K562 (cell line): ENCODE measurements at regions not wholly inside any gene's neighbourhood (a gene's known extent, or its start where the extent isn't known, plus 50 kb on each side); places are given as distances from the start of the nearest gene placed in this dataset.

ENCODE experiments used
- ATAC-seq: fragments of 200-7000 bp; cut with Tn5 transposase; 3 replicates; pipeline ENCODE4 v1.9.1; 2020; ENCODE audit warnings: moderate library complexity
- BruUV-seq: library from RNA; stranded (reverse); fragments of 400-500 nt; replicated peaks from 2 replicates; lab custom pipeline; 2021; lab: Mats Ljungman, UMichigan
- CTCF ChIA-PET: fragments of 300-600 bp; formaldehyde crosslinking; extraction: SDS; loops from one replicate; lab custom pipeline; 2021; ENCODE audit warnings: low intra/inter-chr PET ratio; lab: Yijun Ruan, JAX
- POLR2A ChIA-PET: fragments of 300-600, 350-650 bp; sonication (Branson Sonifier 250); formaldehyde crosslinking; extraction: SDS; loops from one replicate; lab custom pipeline; 2021; ENCODE audit warnings: antibody characterized with exemption, inconsistent platforms; lab: Yijun Ruan, JAX
- DNase-seq, 4 experiments: peaks; one replicate each; pipeline versions ENCODE4 v3.0.0 to v3.0.0-alpha.2; 2011 to 2018; ENCODE audit warnings: low spot score in 3 of 4, mixed read lengths in 3 of 4; ENCODE audit errors: extremely low read depth in 1 of 4
- FAIRE-seq: peaks from 2 replicates; lab custom pipeline; 2011; peaks lifted over from hg19 to GRCh38; lab: Jason Lieb, UNC
- H2AFZ ChIP-seq: 2 replicates; pipeline ENCODE4 v1.6.0; 2011; ENCODE audit warnings: low read depth, low read length, control low read depth, inconsistent platforms
- H3K27ac ChIP-seq: fragments of 200-600 bp; 3 replicates; pipeline ENCODE4 v1.8.0; 2011; ENCODE audit warnings: low read depth, mild to moderate bottlenecking, control low read depth, inconsistent platforms, low read length, moderate library complexity, mixed read lengths; ENCODE audit errors: extremely low read depth
- H3K27me3 ChIP-seq, 2 experiments: fragments of 300-600 bp in 1 of 2; 2 replicates in 1 of 2; 3 replicates in 1 of 2; pipeline versions ENCODE4 v1.6.0 to v1.8.0; 2011; ENCODE audit warnings: inconsistent platforms in 2 of 2, low read length in 2 of 2, mild to moderate bottlenecking in 1 of 2, mixed read lengths in 1 of 2, moderate library complexity in 1 of 2; ENCODE audit not compliant: control insufficient read depth in 2 of 2, insufficient read depth in 2 of 2
- H3K36me3 ChIP-seq: fragments of 300-600 bp; 3 replicates; pipeline ENCODE4 v1.8.0; 2011; ENCODE audit warnings: mild to moderate bottlenecking, low read length, inconsistent platforms; ENCODE audit not compliant: control insufficient read depth, insufficient read depth
- H3K4me1 ChIP-seq, 2 experiments: fragments of 200-600 bp in 1 of 2; replicated peaks in 1 of 2; 2 replicates in 1 of 2; 3 replicates in 1 of 2; pipeline versions ENCODE4 v1.5.1 to v1.8.0; 2011; ENCODE audit warnings: inconsistent platforms in 2 of 2, low read length in 2 of 2, mild to moderate bottlenecking in 1 of 2, mixed read lengths in 1 of 2, moderate library complexity in 1 of 2; ENCODE audit not compliant: control insufficient read depth in 2 of 2, insufficient read depth in 2 of 2
- H3K4me2 ChIP-seq: 2 replicates; pipeline ENCODE4 v1.6.1; 2011; ENCODE audit warnings: low read length, control low read depth, inconsistent platforms, mixed read lengths; ENCODE audit not compliant: insufficient read depth
- H3K4me3 ChIP-seq: fragments of 200-600 bp; sonication (generic), shearing (Covaris generic); 2 replicates; pipeline ENCODE4 v1.5.1; 2016; ENCODE audit warnings: control low read depth, inconsistent platforms
- H3K79me2 ChIP-seq: fragments of 200-600 bp; 3 replicates; pipeline ENCODE4 v1.8.0; 2011; ENCODE audit warnings: low read length, inconsistent platforms; ENCODE audit not compliant: control insufficient read depth, insufficient read depth
- H3K9ac ChIP-seq, 2 experiments: 2 replicates each; pipeline versions ENCODE4 v1.6.0 to v1.6.1; 2011; ENCODE audit warnings: low read depth in 2 of 2, low read length in 2 of 2, control low read depth in 1 of 2, inconsistent platforms in 1 of 2, mild to moderate bottlenecking in 1 of 2, mixed read lengths in 1 of 2; ENCODE audit not compliant: insufficient read depth in 1 of 2
- H3K9me1 ChIP-seq: one replicate; pipeline ENCODE4 v1.6.0; 2011; ENCODE audit warnings: inconsistent platforms, mild to moderate bottlenecking, low read length, moderate library complexity; ENCODE audit not compliant: control insufficient read depth, insufficient read depth
- H3K9me3 ChIP-seq: replicated peaks from 2 replicates; pipeline ENCODE4 v1.5.1; 2011; ENCODE audit warnings: low read depth, low read length, inconsistent platforms; ENCODE audit not compliant: control insufficient read depth, insufficient read depth
- H4K20me1 ChIP-seq: replicated peaks from 2 replicates; pipeline ENCODE4 v1.6.1; 2011; ENCODE audit warnings: low read length, inconsistent platforms, mixed read lengths; ENCODE audit not compliant: control insufficient read depth, insufficient read depth
- BACH1 ChIP-seq: fragments of 200-800 bp; sonication (Bioruptor generic); IDR thresholded peaks from 2 replicates; pipeline ENCODE4 v1.6.1; 2016; ENCODE audit warnings: missing genetic modification characterization, missing compliant biosample characterization
- CLOCK ChIP-seq: fragments of 250-450 bp; sonication (Bioruptor Pico); IDR thresholded peaks from 2 replicates; pipeline ENCODE4 v1.4.0; 2020; ENCODE audit warnings: mild to moderate bottlenecking, moderate library complexity, borderline replicate concordance
- DPF2 ChIP-seq: fragments of 450-650 bp; IDR thresholded peaks from 2 replicates; pipeline ENCODE4 v1.6.1; 2016
- E2F8 ChIP-seq: fragments of 450-650 bp; IDR thresholded peaks from 2 replicates; pipeline ENCODE4 v1.7.1; 2018; ENCODE audit warnings: mild to moderate bottlenecking, low read depth; ENCODE audit not compliant: partially characterized antibody
- FOSL1 ChIP-seq: fragments of 200-800 bp; sonication (Bioruptor generic); conservative IDR thresholded peaks from 2 replicates; pipeline ENCODE4 v1.6.1; 2016; ENCODE audit warnings: missing genetic modification characterization, missing compliant biosample characterization
- GTF2A2 ChIP-seq: IDR thresholded peaks from 2 replicates; pipeline ENCODE4 v1.6.1; 2016; ENCODE audit warnings: mild to moderate bottlenecking, missing genetic modification characterization, missing compliant biosample characterization
- HDAC6 ChIP-seq: IDR thresholded peaks from 2 replicates; pipeline ENCODE4 v1.6.1; 2012; ENCODE audit warnings: low read depth, mild to moderate bottlenecking, control low read depth, inconsistent platforms, low read length, moderate library complexity
- HSF4 ChIP-seq: fragments of 250-450 bp; sonication (Bioruptor Pico); IDR thresholded peaks from 2 replicates; pipeline ENCODE4 v2.1.2; 2022; ENCODE audit warnings: mild to moderate bottlenecking, moderate library complexity, borderline replicate concordance
- KLF1 ChIP-seq: fragments of 450-650 bp; IDR thresholded peaks from 2 replicates; pipeline ENCODE4 v1.6.1; 2016; ENCODE audit warnings: missing genetic modification characterization, missing compliant biosample characterization
- KLF13 ChIP-seq: fragments of 450-650 bp; IDR thresholded peaks from 2 replicates; pipeline ENCODE4 v1.6.1; 2016; ENCODE audit warnings: missing genetic modification characterization, low read depth, mild to moderate bottlenecking, missing compliant biosample characterization, moderate library complexity, borderline replicate concordance
- MTA1 ChIP-seq: fragments of 450-650 bp; IDR thresholded peaks from 2 replicates; pipeline ENCODE4 v1.6.1; 2017; ENCODE audit warnings: borderline replicate concordance
- POLR2AphosphoS2 ChIP-seq: IDR thresholded peaks from 2 replicates; pipeline ENCODE4 v1.6.1; 2012; ENCODE audit warnings: low read length, improper control_type of control experiment
- TAF7 ChIP-seq: fragments of 450-650 bp; IDR thresholded peaks from 2 replicates; pipeline ENCODE4 v1.6.1; 2016; ENCODE audit warnings: missing genetic modification characterization, missing compliant biosample characterization
- TBL1XR1 ChIP-seq, 2 experiments: IDR thresholded peaks; 2 replicates each; pipeline ENCODE4 v1.6.1; 2012; ENCODE audit warnings: improper control_type of control experiment in 2 of 2, low read length in 2 of 2, mild to moderate bottlenecking in 1 of 2
- XRCC4 ChIP-seq: IDR thresholded peaks from one replicate; pipeline ENCODE4 v1.6.1; 2011; ENCODE audit not compliant: insufficient read depth, insufficient read length; ENCODE audit errors: extremely low read depth
- ZHX1 ChIP-seq: fragments of 150-350 bp; conservative IDR thresholded peaks from 2 replicates; pipeline ENCODE4 v1.6.1; 2014; ENCODE audit warnings: low read length
- ZNF445 ChIP-seq: fragments of 250-450 bp; sonication (Bioruptor Pico); IDR thresholded peaks from 2 replicates; pipeline ENCODE4 v1.4.0; 2020; ENCODE audit warnings: low read depth, mild to moderate bottlenecking, moderate library complexity
- WGBS: fragments of 100-300 bp; shearing (Covaris generic); methylation state at CpG from one replicate; pipeline ENCODE4 v1.1.6; 2016; ENCODE audit warnings: low coverage, mixed read lengths; ENCODE audit not compliant: insufficient coverage; ENCODE audit errors: missing lambda C conversion rate; 5-methylcytosine and 5-hydroxymethylcytosine counted together
- in situ Hi-C: fragments of 300-500 bp; cut with MboI; formaldehyde crosslinking; loops from 4 replicates; pipeline ENCODE4 v1.15.0; 2018; ENCODE audit warnings: inconsistent platforms, mixed read lengths
- intact Hi-C: fragments of 100-400 bp; cut with micrococcal nuclease; formaldehyde crosslinking; loops from 2 replicates; pipeline ENCODE4 v1.14.2; 2022

GRCh38 chr12:87185367-87185766 is 843.8 kb downstream of the C12orf50 start:
- H3K4me1 ChIP-seq, result no peaks in the 10 kb centered on the region
- H3K79me2 ChIP-seq, result no peaks in the 10 kb centered on the region
- no TSS peak for BruUV-seq
- H3K36me3 ChIP-seq, result no peaks in the 10 kb centered on the region
- H3K9me1 ChIP-seq, result no peaks in the 10 kb centered on the region
- ChIA-PET POLR2A (no interaction called here), CTCF (no interaction called here)
- no peaks in the 10 kb centered on the region for H4K20me1 ChIP-seq
- H3K27me3 ChIP-seq, result no peaks in the 10 kb centered on the region
- intact Hi-C loops (no loop called here), in situ Hi-C loops (no loop called here)
- no peak overlapping the region for H2AFZ ChIP-seq
- no peak for ATAC-seq
- no peak overlapping the region for H3K4me3 ChIP-seq
- DNase-seq, result no peak
- no peak overlapping the region for H3K27ac ChIP-seq
- H3K9me3 ChIP-seq, result no peaks in the 10 kb centered on the region; the same call in 1 of the 2 replicates
- H3K4me2 ChIP-seq, result no peak overlapping the region
- WGBS, result 1% methylated on average over 5 of the region's 5 CpGs
- H3K9ac ChIP-seq, result no peak overlapping the region
- FAIRE-seq, result no peak
- TF ChIP-seq GTF2A2, result no peak
- no peak for TF ChIP-seq KLF13 (tag)
- no peak for TF ChIP-seq POLR2AphosphoS2
- no peak for TF ChIP-seq HDAC6
- no peak for TF ChIP-seq BACH1
- no peak for TF ChIP-seq TAF7 (tag)
- no peak for TF ChIP-seq MTA1
- TF ChIP-seq KLF1, result no peak
- no peak for TF ChIP-seq DPF2
- no peak for TF ChIP-seq CLOCK (CRISPR knock-in tag)
- TF ChIP-seq ZHX1, result no peak
- TF ChIP-seq ZNF445 (CRISPR knock-in tag), result no peak
- TF ChIP-seq TBL1XR1 (IDR thresholded peaks at IDR 0.05; ENCODE audit: low read length in 2 of 2), result no peak
- no peak for TF ChIP-seq E2F8
- no peak for TF ChIP-seq FOSL1 (tag)
- no peak for TF ChIP-seq HSF4 (CRISPR knock-in tag)
- no peak for TF ChIP-seq XRCC4
